ENCODE measurements at regions not wholly inside any gene's neighbourhood (a gene's known extent, or its start where the extent isn't known, plus 50 kb on each side); places are given as distances from the start of the nearest gene placed in this dataset.
A peak's percentile ranks its signal among the peaks of the same experiment; 100 is the strongest.
"Not testable (repeated sequence)": the region's sequence is repeated elsewhere in the genome, so short reads cannot be mapped to it uniquely, and the experiment has no call there.

GRCh38 chr4:110361921-110362320 lies 114.0 kb upstream of the ENPEP start:
- DNase-seq (ENCODE audit: low read depth), result peak; percentile 81

- no peak for DNase-seq (ENCODE audit: low read depth)
These were observed 116.9 kb upstream of the ENPEP start for GRCh38 chr4:110359076-110359475.

DNA sequence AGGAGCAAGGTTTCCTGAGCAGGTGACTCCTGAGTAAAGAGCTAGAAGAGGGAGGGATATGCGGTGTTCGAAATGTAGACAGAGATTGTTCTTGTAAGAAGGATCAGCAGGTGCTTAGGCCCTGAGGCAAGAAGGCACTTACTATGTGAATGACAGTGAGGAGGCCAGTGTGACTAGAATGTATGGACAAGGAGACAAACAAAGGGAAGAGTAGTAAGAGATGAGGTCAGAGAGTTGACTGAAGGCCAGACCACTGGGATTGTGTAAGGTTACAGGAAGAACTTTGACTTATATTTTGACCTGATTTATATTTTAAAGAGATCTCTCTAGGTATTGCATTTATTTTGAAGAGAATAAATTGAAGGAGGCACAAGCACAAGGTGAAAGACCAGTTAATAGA lies 118.4 kb upstream of the ENPEP start:
- peak; percentile 3 for DNase-seq (ENCODE audit: low read depth)

DNA sequence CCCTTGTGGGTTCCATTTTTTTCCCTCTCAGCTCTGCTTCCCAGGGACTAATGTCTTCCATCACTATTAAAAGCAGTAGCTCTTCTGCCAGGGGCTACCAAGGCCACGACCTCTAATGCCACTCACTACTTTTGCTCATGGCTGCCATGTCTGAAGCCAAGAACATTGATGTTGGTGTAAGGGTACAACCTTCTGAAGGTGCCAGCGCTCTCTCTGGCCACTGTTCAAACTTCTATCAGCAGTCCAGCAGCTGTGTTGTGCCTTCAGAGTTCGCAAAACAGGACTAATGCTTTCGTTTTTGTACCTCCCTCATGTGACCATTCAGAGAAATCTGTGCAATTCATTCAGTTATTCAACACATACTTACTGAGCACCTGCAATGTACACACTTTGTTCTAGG lies 121.5 kb upstream of the ENPEP start:
- no peak for DNase-seq (ENCODE audit: low read depth)

GRCh38 chr4:110352670-110353442 lies 123.1 kb upstream of the ENPEP start:
- no peak for DNase-seq (ENCODE audit: low read depth)

DNA sequence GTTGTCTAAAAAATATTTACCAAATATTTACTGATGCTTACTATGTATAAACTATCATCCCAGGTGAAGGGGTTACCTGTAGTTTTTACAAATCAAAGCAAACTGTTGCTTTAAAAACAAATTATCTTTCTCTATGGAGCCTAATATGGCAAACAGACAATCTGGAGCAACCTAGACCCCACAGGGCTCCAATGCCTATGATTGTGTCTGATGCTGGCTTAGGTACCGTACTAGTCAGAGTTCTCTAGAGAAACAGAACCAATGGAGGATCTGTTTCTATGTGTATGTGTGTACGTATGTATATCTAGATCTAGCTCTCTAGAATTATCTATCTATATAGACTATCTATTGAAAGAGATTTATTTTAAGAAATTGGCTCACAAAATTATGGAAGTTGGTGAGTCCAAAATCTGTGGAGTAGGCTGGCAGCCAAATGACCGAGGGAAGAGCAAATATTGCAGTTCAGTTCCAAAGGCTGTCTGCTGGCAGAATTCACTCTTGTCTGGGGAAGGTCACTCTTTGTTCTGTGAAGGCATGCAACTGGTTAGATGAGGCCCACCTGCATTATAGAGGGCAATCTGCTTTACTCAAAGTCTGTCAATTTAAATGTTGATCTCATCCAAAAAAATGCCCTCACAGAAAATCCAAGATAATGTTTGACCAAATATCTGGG lies 127.1 kb upstream of the ENPEP start:
- no peak for DNase-seq (ENCODE audit: low read depth)

- no peak for DNase-seq (ENCODE audit: low read depth)
These were observed 128.2 kb upstream of the ENPEP start for GRCh38 chr4:110347805-110348204.

DNA sequence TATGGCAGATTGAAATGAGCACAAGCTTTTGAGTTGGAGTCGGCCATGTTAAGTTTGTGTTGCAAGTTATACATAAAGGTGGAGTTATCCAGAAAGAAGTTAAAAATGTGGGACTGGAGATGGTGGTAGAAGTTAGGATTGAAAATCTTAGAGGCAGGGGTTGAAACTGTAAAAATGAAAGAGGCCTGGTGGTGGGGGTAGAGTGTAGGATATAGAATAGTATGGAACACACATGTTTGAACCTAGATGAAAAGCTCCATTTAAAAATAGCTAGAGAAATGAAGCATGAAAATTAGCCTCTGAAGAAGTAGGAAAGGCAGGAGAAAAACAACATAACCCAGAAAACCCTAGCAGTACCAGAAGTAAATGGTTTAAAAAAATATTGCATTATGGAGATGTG lies 131.8 kb upstream of the ENPEP start:
- no peak for DNase-seq (ENCODE audit: low read depth)

DNA sequence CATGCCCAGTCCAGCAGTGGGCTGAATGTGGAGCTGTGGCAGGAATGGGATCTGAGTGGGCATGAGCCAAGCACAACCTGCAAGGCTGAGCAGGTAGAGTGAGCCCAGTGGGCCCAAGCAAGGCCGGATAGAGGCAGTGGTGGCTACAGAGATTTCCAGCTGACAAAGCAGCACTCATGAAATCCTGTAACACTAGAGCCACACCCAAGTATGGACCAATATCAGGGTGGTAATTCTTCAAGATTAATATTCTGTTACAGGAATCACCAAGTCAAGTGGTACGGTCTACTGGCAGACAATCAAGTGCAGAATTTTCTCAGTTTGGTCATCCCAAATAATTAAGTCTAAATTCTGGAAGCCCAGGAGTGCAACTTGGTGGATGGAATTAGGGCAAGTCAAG lies 132.4 kb upstream of the ENPEP start:
- no peak for DNase-seq (ENCODE audit: low read depth)

DNA sequence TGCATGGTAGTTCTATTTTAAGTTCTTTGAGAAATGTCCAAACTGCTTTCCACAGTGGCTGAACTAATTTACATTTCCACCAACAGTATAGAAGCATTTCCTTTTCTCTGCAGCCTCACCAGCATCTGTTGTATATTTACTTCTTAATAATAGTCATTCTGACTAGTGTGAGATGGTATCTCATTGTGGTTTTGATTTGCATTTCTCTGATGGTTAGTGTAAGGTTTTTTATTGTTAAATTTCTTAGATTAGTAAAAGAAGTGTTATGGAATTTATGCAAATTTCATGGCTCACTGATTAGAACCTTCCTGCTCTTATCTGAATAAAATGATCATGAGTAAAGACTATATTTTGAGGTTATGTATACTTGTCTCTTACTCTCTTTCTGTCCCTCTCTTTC lies 134.8 kb upstream of the ENPEP start:
- not testable (repeated sequence) for DNase-seq (ENCODE audit: low read depth)

DNA sequence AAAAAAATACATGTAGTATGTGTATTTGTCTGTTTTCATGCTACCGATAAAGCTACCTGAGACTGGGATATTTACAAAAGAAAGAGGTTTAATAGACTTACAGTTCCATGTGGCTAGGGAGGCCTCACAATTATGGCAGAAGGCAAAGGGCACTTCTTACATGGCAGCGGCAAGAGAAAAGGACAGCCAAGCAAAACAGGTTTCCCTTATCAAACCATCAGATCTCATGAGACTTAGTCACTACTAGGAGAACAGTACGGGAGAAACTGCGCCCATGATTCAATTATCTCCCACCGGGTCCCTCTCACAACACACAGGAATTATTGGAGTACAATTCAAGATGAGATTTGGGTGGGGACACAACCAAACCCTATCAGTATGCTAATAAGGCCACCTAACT lies 137.0 kb upstream of the ELOVL6 start:
- DNase-seq (ENCODE audit: low read depth), result no peak

GRCh38 chr4:110332483-110332882 lies 134.1 kb upstream of the ELOVL6 start:
- DNase-seq (ENCODE audit: low read depth), result no peak

- DNase-seq (ENCODE audit: low read depth), result not testable (repeated sequence)
These were observed 128.0 kb upstream of the ELOVL6 start for GRCh38 chr4:110326426-110326825.

DNA sequence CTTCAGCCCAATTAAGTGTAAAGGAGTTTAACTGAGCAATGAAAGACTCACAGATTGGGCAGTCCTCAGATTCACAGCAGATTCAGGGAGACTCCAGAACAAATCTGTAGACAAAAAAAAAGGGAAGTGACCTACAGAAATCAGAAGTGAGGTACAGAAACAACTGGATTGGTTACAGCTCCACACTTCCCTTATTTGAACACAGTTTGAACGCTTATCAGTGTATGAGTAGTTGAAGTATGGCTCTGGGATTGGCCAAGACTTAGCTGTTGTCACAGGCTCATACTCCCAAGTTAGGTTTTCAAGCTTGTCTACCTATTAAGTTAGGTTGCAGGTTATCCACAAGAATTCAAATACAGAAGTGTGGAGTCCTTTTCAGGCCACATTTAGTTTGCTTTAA lies 112.4 kb upstream of the ELOVL6 start:
- DNase-seq (ENCODE audit: low read depth), result no peak

GRCh38 chr4:110309675-110310074 lies 111.3 kb upstream of the ELOVL6 start:
- no peak for DNase-seq (ENCODE audit: low read depth)

DNA sequence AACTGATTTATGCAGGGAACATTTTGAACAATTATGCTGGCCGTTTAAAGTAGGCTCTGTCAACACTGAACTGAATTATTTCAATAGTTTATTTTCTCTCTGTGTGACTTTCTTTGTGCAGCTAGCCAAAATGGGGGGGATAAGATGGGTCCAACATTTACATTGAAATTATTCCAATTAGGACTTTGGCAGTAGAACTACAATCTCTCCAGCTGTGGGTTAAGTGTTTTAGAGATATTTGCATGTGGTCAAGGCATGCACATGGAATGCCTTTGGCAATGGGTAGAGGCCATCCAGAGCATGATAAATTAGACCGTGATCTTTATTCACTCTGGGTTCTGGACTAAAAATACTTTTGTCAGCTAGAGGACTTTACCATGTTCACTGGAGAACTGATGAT lies 107.9 kb upstream of the ELOVL6 start:
- DNase-seq (ENCODE audit: low read depth), result no peak

DNA sequence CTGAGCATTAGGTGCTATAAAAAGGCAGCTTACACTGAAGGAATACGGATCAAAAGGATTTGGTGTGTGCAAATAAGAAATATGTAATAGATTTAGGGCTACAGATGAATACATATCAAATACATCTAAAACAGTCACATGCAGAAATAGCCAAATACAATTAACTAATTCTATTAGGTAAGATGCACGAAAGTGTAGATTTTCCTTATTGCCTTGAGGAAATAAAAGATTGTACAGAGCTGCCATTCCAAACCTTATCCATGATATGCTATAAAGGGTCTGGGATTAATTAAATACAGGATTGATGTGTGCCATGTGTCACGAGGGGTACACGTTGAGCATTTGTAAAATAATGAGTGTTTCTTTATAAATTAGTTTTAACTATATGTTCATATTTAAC lies 107.0 kb upstream of the ELOVL6 start:
- DNase-seq (ENCODE audit: low read depth), result no peak

GRCh38 chr4:110296892-110297291 lies 98.5 kb upstream of the ELOVL6 start:
- no peak for DNase-seq (ENCODE audit: low read depth)

DNA sequence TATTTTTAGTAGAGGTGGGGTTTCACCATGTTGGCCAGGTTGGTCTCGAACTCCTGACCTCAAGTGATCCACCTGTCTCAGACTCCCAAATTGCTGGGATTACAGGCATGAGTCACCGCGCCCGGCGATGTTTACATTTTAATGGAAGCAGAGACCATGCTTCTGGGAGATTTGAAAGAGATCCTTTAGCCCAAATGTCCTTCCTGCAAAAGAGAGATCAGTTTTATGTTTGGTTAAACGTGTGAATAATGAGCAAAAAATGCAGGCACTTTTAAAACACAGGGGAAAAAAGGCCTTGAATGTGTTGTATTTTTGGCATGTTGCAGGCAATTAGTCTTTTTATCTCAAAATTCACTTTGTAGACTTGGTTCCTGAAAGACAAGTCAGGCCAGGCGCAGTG lies 95.8 kb upstream of the ELOVL6 start:
- peak; percentile 21 for DNase-seq (ENCODE audit: low read depth)

GRCh38 chr4:110292994-110293744 lies 94.8 kb upstream of the ELOVL6 start:
- DNase-seq (ENCODE audit: low read depth), result no peak

DNA sequence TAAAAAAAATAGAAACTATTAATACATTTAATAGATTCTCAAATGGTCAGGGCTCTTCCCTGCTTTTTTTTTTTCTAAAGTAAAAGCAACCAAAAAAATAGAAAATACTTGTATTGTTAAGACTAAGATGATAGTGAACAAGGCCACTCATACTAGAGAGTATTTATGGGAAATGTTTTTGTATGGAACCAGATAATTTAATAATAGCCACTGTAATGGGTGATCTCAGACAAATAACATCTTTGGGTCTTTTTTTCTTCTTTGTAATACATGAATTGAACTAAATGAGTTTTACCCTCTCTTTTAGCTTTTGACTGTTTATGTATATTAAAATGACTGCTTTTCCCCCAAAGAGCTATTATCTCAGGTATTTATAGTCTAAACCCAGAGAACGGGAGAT lies 92.1 kb upstream of the ELOVL6 start:
- DNase-seq (ENCODE audit: low read depth), result no peak

- DNase-seq (ENCODE audit: low read depth), result no peak
These were observed 91.2 kb upstream of the ELOVL6 start for GRCh38 chr4:110289601-110290100.

- peak; percentile 62 for DNase-seq (ENCODE audit: low read depth)
These were observed 88.7 kb upstream of the ELOVL6 start for GRCh38 chr4:110287130-110287529.
